Omental fat pad (tissue), 3 donors: ENCODE measurements at regions not wholly inside any gene's neighbourhood (a gene's known extent, or its start where the extent isn't known, plus 50 kb on each side); places are given as distances from the start of the nearest gene placed in this dataset.
"Not testable (repeated sequence)": the region's sequence is repeated elsewhere in the genome, so short reads cannot be mapped to it uniquely, and the experiment has no call there.

Experiments used
- ATAC-seq: fragments of 150-250 bp; one replicate; pipeline ENCODE4 v1.9.1; 2016; ENCODE audit warnings: mild to moderate bottlenecking, moderate library complexity; ENCODE audit not compliant: low FRiP score
- DNase-seq: peaks from one replicate; pipeline ENCODE4 v3.0.0-alpha.2; 2019; ENCODE audit warnings: low spot score
- CTCF ChIP-seq, 3 donors: fragments of 450-650 bp; IDR thresholded peaks; one replicate each; pipeline ENCODE4 v1.5.1; 2016 to 2017; ENCODE audit warnings: antibody characterized with exemption in 3 of 3, mild to moderate bottlenecking in 3 of 3, moderate library complexity in 2 of 3

GRCh38 chr10:59033622-59034021 lies 142.8 kb upstream of the PHYHIPL start:
- ATAC-seq (no peak), DNase-seq (no peak)
- no peak for TF ChIP-seq CTCF (IDR thresholded peaks at IDR 0.05)

GRCh38 chr10:59036311-59037017 lies 140.0 kb upstream of the PHYHIPL start:
- ATAC-seq: no peak
- no peak for TF ChIP-seq CTCF (IDR thresholded peaks at IDR 0.05)

GRCh38 chr10:59037018-59037389 lies 139.4 kb upstream of the PHYHIPL start:
- DNase-seq (no peak), ATAC-seq (no peak)
- no peak for TF ChIP-seq CTCF (IDR thresholded peaks at IDR 0.05)

More at GRCh38 chr10:59036311-59037017, 140.0 kb upstream of the PHYHIPL start:
- DNase-seq: no peak

GRCh38 chr10:59037506-59037905 lies 138.9 kb upstream of the PHYHIPL start:
- no peak for TF ChIP-seq CTCF (IDR thresholded peaks at IDR 0.05)
- no peak for ATAC-seq
- no peak for DNase-seq

- DNase-seq, ATAC-seq: not testable (repeated sequence)
Observed at GRCh38 chr10:59043358-59043757, 133.1 kb upstream of the PHYHIPL start.

- ATAC-seq (no peak), DNase-seq (no peak)
- TF ChIP-seq CTCF (IDR thresholded peaks at IDR 0.05): no peak
Observed at GRCh38 chr10:59047180-59047579, 129.3 kb upstream of the PHYHIPL start.

- no peak for TF ChIP-seq CTCF (IDR thresholded peaks at IDR 0.05)
- DNase-seq (no peak), ATAC-seq (no peak)
Observed at GRCh38 chr10:59047957-59048618, 128.4 kb upstream of the PHYHIPL start.

- DNase-seq, ATAC-seq: not testable (repeated sequence)
Observed at GRCh38 chr10:59053502-59053901, 122.9 kb upstream of the PHYHIPL start.
